ENCODE measurements at regions not wholly inside any gene's neighbourhood (a gene's known extent, or its start where the extent isn't known, plus 50 kb on each side); places are given as distances from the start of the nearest gene placed in this dataset.
A peak's percentile ranks its signal among the peaks of the same experiment; 100 is the strongest.
"Not testable (repeated sequence)": the region's sequence is repeated elsewhere in the genome, so short reads cannot be mapped to it uniquely, and the experiment has no call there.

DNA sequence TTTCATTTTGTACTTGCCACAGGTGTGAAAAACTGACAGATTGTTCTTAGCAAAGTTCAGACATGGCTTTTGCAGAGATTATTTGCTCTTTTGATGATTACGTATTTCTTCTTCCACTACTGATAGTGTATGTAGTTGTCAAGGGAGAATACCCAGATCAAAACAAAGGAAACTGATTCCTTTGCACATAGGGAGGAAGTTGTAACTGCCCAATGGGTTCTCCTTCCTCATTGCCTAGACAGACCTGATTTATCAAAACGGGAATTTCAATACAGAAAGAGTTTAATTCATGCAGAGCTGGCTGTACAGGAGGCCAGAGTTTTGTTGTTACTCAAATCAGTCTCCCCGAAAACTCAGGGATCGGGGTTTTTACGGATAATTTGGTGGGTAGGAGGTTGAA, 214.7 kb downstream of the BCAS1 start:
- TF ChIP-seq ZNF274 (IDR thresholded peaks at IDR 0.05; ENCODE audit: low read depth, low read length), result no peak
- H3K4me3 ChIP-seq (ENCODE audit: low read length), result no peak overlapping the region

DNA sequence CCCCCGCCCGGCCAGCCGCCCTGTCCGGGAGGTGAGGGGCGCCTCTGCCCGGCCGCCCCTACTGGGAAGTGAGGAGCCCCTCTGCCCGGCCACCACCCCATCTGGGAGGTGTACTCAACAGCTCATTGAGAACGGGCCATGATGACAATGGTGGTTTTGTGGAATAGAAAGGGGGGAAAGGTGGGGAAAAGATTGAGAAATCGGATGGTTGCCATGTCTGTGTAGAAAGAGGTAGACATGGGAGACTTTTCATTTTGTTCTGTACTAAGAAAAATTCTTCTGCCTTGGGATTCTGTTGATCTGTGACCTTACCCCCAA, 215.8 kb downstream of the BCAS1 start:
- H3K4me3 ChIP-seq (ENCODE audit: low read length), result not testable (repeated sequence)

DNA sequence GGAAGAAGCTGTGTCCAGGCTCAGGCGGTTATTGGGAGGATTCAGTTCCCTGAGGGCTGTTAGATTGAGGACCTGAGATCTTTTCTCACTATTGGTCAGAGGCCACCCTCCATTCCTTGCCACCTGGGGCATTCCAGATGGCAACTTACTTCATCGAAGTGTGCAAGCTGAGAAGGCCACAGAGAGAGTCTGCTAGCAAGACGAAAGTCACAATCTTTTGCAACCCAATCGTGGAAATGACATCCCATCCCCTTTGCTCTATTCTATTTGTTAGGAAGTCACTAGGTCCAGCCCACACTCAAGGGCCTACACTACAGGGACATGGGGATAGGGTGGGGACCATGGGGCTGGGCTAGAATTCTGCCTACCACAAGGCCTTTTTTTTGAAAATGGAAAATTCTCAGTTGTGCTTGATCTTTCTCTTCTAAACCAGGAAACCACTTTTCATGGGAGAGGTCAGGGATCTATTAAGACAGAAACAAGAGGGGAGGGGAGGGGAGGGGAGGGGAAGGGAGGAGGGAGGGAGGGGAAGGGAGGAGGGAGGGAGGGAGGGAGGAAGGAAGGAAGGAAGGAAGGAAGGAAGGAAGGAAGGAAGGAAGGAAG, 217.2 kb downstream of the BCAS1 start:
- H3K4me3 ChIP-seq (ENCODE audit: low read length), result no peak overlapping the region
- no peak for TF ChIP-seq ZNF274 (IDR thresholded peaks at IDR 0.05; ENCODE audit: low read depth, low read length)

DNA sequence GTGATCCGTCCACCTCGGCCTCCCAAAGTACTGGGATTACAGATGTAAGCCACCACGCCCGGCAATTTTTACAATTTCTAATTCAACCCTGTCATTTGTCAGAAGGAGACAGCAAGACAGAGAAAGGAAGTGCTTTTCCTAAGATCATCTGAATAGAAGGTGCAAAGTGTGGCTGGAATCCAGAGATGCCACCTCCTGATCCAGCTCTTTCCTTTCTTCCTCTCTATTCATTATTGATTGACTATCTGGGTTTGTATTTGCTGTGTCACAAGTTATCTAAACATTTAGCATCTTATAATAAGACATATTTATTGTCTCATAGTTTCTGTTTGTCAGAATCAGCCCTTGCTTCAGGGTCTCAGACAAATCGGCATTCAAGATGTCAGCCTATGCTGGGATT, 217.7 kb downstream of the BCAS1 start:
- TF ChIP-seq ZNF274 (IDR thresholded peaks at IDR 0.05; ENCODE audit: low read depth, low read length), result no peak
- H3K4me3 ChIP-seq (ENCODE audit: low read length), result no peak overlapping the region

DNA sequence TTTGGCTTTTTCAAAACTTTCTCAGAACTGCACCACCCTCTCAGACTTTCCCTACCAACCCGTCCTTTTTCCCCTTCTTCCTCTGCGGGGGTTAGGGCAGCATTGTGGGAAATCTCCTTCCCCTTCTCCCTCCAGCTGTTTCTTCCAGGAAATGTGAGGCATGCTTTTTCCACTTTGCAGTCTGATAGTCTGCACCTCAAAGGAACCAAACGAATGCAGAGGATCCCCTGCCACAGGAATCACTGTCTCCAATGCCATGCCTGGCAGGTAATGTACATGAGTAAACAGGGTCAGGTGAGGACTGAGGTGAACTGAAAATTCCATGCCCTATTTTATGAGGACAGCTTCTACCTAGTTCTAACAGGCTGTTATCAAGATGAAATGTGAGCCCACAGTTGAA, 218.4 kb downstream of the BCAS1 start:
- no peak for TF ChIP-seq ZNF274 (IDR thresholded peaks at IDR 0.05; ENCODE audit: low read depth, low read length)
- H3K4me3 ChIP-seq (ENCODE audit: low read length), result no peak overlapping the region

DNA sequence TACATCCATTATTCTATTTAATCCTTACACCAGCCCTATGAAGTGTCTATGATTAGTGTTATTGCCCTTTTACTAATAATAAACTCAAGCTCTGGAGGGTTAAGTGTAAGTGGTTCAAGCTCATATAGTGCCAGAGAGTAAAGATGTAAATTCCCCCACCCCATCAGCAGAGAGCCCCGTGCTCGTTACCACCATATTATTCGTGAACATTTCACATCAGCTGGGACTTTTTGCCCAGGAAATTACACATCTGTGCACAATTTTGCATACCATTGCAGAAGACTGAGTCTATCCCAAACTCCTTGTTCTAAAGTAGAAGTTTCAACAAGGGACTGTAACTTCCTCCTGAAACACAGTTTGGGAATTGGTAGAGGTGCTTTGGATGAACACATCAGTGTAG, 220.1 kb downstream of the BCAS1 start:
- no peak for TF ChIP-seq ZNF274 (IDR thresholded peaks at IDR 0.05; ENCODE audit: low read depth, low read length)
- H3K4me3 ChIP-seq (ENCODE audit: low read length), result no peak overlapping the region

DNA sequence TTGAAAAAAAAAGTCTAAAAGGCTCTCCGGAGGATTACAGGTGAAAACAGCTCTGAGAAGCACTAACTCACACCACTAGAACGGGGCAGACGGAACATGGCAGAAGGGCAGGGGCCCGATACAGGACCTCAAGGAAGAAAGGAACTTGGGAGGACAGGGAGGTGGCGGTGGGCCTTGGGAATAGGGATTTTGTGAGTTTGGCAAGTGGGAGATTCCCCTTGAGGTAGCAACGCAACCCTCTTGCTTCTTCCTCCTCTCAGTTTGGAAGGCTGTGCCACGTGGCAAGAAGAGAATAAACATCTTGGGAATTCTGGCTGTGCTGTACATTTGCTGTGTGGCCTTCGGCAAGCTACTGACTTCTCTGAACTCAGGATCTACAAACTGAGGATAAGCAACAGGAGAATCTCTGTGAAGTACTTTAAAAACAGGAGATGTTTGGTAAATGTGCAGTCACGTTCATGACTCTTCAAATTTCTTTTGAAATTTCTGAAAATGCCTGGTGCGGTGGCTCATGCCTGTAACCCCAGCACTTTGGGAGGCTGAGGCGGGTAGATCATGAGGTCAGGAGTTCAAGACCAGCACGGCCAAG, 220.8 kb downstream of the BCAS1 start:
- H3K4me3 ChIP-seq (ENCODE audit: low read length), result no peak overlapping the region
- no peak for TF ChIP-seq ZNF274 (IDR thresholded peaks at IDR 0.05; ENCODE audit: low read depth, low read length)

DNA sequence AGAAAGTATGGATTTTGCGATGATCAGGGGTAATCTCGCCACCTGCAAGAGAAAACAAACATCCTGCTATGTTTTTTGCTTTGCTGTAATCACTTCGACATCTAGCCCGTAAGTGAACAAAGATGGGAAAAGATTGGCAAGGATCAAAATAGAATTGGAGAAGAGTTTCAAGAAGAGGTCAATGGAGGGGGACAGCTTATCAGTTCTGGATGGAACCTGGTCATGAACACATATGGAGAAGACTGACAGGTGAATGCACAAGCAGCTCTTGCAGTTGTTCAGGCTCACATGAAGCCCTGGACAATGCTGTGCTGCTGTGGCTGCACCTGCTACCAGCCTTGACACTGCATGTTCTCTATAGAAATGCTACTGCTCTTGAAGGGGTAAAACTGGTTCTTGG, 222.1 kb downstream of the BCAS1 start:
- H3K4me3 ChIP-seq (ENCODE audit: low read length), result no peak overlapping the region
- TF ChIP-seq ZNF274 (IDR thresholded peaks at IDR 0.05; ENCODE audit: low read depth, low read length), result no peak

DNA sequence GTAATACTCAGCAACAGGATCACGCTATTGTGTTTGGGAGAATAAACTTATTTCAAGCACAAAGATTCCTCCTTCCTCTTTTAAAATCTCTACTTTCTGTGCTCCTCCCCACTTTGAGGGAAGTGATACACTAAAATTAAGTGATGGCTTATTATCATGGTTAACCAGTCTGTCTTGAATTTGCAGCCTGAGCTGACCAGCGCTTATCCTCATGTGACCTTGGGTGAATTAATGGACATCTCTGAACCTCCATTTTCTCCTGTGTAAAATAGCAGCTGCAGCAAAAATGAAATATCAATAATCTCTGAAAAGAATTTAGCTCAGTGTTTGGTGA, 222.6 kb downstream of the BCAS1 start:
- H3K4me3 ChIP-seq (ENCODE audit: low read length), result no peak overlapping the region
- no peak for TF ChIP-seq ZNF274 (IDR thresholded peaks at IDR 0.05; ENCODE audit: low read depth, low read length)

DNA sequence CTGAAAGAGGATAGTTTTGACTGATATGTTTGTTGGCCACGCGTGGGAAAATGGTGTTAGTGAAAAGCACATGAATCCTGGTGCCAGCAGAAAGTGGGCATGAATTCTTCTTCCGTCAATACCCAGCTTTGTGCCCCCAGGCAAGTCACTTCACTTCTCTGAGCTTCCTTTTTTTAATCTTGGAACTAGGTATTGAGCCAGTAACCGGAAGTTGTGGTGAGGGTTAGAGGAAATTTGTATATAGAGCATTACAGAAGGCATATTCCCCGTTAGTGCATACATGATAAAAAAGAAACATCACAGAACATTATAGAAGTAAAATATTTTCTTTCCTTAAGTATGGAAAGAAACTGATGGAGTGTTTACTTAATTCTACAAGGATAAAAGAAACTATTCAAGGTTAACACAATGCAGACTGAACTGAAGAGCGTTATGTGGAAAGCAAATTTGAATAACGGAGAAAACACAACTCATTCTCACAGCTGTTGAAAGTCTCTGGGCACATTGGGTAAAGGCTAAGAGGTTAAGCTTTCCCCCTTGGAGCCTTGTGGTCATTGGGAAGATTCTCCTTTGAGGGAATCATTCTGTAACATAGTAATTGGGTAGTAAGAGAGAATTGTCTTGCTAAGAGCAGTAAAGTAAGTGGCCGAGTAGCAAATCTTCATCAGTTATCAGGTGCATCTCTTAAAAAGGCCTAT, 223.1 kb downstream of the BCAS1 start:
- no peak for TF ChIP-seq ZNF274 (IDR thresholded peaks at IDR 0.05; ENCODE audit: low read depth, low read length)
- 0 out of 2 replicates have a peak overlapping the region, but pooled peaks have one; percentile 10 for H3K4me3 ChIP-seq (ENCODE audit: low read length)

DNA sequence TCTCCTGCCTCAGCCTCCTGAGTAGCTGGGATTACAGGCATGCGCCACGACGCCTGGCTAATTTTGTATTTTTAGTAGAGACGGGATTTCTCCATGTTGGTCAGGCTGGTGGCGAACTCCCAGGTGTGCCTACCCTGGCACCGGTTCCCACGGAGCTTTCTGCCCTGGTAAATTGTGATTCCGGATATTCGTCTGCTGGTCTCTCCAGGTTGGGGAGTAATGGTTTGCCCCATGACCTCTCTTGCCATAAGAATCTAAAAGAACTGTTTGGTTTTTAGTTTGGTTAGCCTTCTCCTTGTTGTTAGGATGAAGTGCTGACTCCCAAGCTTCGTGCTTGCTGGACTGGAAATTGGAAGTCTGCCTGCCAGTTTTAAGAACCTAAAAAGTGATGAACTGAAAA, 223.8 kb downstream of the BCAS1 start:
- TF ChIP-seq ZNF274 (IDR thresholded peaks at IDR 0.05; ENCODE audit: low read depth, low read length), result no peak
- H3K4me3 ChIP-seq (ENCODE audit: low read length), result no peak overlapping the region

DNA sequence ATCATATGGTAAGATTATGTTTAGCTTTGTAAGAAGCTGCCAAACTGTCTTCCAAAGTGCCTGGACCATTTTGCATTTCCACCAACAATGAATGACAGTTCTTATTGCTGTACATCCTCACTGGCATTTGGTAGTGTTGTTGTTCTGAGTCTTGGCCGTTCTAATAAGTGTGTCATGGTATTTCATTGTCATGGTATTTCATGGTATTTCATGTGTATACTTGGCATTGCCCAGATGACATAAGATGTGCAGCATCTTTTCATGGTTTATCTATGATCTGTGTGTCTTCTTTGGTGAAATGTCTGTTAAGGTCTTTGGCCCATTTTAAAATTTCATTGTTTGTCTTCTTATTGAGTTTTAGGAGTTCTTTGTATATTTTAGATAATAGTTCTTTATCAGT, 224.4 kb downstream of the BCAS1 start:
- H3K4me3 ChIP-seq (ENCODE audit: low read length), result no peak overlapping the region
- no peak for TF ChIP-seq ZNF274 (IDR thresholded peaks at IDR 0.05; ENCODE audit: low read depth, low read length)

DNA sequence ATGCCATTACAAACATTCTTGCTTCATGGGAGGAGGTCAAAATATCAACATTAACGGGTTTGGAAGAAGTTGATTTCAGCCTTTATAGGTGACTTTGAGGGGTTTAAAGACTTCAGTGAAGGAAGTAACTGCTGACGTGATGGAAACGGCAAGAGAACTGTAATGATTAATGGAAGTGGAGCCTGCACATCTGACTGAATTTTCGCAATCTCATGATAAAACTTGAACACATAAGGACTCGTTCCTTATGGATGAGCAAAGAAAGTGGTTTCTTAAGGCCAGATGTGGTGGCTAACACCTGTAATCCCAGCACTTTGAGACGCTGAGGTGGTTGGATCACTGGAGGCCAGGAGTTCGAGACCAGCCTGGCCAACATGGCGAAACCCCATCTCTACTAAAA, 226.1 kb downstream of the BCAS1 start:
- TF ChIP-seq ZNF274 (IDR thresholded peaks at IDR 0.05; ENCODE audit: low read depth, low read length), result no peak
- no peak overlapping the region for H3K4me3 ChIP-seq (ENCODE audit: low read length)

DNA sequence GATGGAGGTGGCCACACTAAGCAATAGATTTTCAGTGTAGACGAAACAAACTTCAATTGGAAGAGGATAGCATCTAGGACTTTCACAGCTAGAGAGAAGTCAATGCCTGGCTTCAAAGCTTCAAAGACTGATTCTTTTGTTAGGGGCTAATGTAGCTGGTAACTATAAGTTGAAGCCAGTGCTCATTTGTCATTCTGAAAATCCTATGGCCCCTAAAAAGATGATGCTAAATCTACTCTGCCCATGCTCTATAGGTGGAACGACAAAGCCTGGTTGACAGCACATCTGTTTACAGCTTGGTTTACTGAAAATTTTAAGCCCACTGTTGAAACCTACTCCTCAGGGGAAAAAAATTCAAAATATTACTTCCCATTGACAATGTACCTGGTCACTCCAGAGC, 226.7 kb downstream of the BCAS1 start:
- no peak overlapping the region for H3K4me3 ChIP-seq (ENCODE audit: low read length)
- no peak for TF ChIP-seq ZNF274 (IDR thresholded peaks at IDR 0.05; ENCODE audit: low read depth, low read length)

DNA sequence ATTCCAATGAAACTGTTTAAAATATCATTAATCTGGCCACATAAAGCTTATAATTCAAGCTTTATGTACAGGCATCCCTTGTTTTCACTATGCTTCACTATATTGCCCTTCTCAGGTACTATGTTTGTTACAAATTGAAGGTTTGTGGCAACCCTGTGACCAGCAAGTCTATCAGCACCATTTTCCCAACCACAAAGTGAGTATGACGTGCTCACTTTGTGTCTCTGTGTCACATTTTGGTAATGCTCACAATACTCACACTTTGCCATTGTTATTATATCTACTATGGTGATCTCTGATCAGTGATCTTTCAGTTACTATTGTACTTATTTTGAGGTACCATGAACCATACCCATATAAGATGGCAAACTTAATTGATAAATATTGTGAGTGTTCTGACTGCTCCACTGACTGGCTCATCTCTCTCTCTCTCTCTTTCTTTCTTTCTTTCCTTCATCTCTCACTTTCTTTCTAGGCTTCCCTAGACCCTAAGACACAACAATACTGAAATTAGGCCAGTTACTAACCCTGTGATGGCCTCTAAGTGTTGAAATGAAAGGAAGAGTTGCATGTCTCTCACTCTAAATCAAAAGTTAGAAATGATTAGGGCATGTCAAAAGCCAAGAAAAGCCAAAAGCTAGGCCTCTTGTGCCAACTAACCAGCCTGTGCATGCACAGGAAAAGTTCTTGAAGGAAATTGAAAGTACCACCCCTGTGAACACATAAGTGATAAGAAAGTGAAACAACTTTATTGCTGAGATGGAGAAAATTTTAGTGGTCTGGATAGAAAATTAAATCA, 227.9 kb downstream of the BCAS1 start:
- no peak overlapping the region for H3K4me3 ChIP-seq (ENCODE audit: low read length)

More for the DNA sequence above, 227.9 kb downstream of the BCAS1 start:
- no peak for TF ChIP-seq ZNF274 (IDR thresholded peaks at IDR 0.05; ENCODE audit: low read depth, low read length)
